OCI-LY1 (cell line): ENCODE measurements at regions not wholly inside any gene's neighbourhood (a gene's known extent, or its start where the extent isn't known, plus 50 kb on each side); places are given as distances from the start of the nearest gene placed in this dataset.

Experiments
- EZH2 ChIP-seq: fragments of 200-600 bp; sonication (generic), shearing (Covaris generic); IDR thresholded peaks from 2 replicates; pipeline ENCODE4 v1.8.0; 2017; ENCODE audit warnings: borderline replicate concordance, mixed run types, mild to moderate bottlenecking, antibody characterized with exemption, low read length, moderate library complexity, mixed read lengths
- TF ChIP-seq, protein P1 (sequence below): fragments of 200-600 bp; sonication (generic), shearing (Covaris generic); IDR thresholded peaks from 2 replicates; pipeline ENCODE4 v1.5.1; 2017; ENCODE audit warnings: mild to moderate bottlenecking, antibody characterized with exemption, low read length, moderate library complexity, mixed read lengths

GRCh38 chr4:181294421-181294820 lies 948.8 kb upstream of the TENM3 start:
- TF ChIP-seq, protein P1, sequence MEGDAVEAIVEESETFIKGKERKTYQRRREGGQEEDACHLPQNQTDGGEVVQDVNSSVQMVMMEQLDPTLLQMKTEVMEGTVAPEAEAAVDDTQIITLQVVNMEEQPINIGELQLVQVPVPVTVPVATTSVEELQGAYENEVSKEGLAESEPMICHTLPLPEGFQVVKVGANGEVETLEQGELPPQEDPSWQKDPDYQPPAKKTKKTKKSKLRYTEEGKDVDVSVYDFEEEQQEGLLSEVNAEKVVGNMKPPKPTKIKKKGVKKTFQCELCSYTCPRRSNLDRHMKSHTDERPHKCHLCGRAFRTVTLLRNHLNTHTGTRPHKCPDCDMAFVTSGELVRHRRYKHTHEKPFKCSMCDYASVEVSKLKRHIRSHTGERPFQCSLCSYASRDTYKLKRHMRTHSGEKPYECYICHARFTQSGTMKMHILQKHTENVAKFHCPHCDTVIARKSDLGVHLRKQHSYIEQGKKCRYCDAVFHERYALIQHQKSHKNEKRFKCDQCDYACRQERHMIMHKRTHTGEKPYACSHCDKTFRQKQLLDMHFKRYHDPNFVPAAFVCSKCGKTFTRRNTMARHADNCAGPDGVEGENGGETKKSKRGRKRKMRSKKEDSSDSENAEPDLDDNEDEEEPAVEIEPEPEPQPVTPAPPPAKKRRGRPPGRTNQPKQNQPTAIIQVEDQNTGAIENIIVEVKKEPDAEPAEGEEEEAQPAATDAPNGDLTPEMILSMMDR = no peak
- no peak for TF ChIP-seq EZH2
